ENCODE measurements at regions not wholly inside any gene's neighbourhood (a gene's known extent, or its start where the extent isn't known, plus 50 kb on each side); places are given as distances from the start of the nearest gene placed in this dataset.

DNA sequence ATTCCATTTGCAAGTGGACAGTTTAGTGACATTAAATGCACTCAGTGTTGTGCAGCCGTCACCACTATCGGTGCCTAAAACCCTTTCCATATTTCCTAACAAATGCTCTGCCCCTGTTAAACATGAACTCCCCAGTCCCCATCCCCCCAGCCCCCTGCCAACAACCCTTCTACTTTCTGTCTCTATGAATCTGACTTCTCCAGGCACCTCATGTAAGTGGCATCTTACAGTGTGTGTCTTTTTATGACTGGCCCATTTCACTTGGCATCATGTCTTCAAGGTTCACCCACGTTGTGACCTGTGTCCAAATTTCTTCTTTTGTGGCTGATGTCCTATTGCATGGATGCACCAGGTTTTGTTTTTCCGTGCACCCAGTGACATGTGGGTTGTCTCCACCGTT is 140.9 kb upstream of the GPC1 start:
- Histone ChIP-seq H3K9me2 (replicated peaks; ENCODE audit: control insufficient read depth, low read length) (no peaks in the 10 kb centered on the region), H3K27me3 (ENCODE audit: control insufficient read depth, low read length) (no peaks in the 10 kb centered on the region), H4K20me1 (ENCODE audit: control insufficient read depth, insufficient read depth, low read depth, low read length) (no peaks in the 10 kb centered on the region), H3K36me3 (ENCODE audit: control insufficient read depth, low read length) (no peaks in the 10 kb centered on the region), H3F3A (ENCODE audit: control insufficient read depth, insufficient read depth) (no peaks in the 10 kb centered on the region), H3K79me2 (ENCODE audit: control insufficient read depth, low read length) (no peaks in the 10 kb centered on the region), H3K4me1 (ENCODE audit: control insufficient read depth, low read length) (no peaks in the 10 kb centered on the region), H3K27ac (ENCODE audit: low read depth, low read length) (no peak overlapping the region), H3K4me3 (ENCODE audit: low read length) (no peak overlapping the region), H3K4me2 (ENCODE audit: low read length) (no peak overlapping the region), H3K9me3 (ENCODE audit: control insufficient read depth, insufficient read depth, low read length) (no peaks in the 10 kb centered on the region)
- TF ChIP-seq EZH2phosphoT487 (IDR thresholded peaks at IDR 0.05; ENCODE audit: borderline replicate concordance, low read length): no peak
- TF ChIP-seq, protein P1, sequence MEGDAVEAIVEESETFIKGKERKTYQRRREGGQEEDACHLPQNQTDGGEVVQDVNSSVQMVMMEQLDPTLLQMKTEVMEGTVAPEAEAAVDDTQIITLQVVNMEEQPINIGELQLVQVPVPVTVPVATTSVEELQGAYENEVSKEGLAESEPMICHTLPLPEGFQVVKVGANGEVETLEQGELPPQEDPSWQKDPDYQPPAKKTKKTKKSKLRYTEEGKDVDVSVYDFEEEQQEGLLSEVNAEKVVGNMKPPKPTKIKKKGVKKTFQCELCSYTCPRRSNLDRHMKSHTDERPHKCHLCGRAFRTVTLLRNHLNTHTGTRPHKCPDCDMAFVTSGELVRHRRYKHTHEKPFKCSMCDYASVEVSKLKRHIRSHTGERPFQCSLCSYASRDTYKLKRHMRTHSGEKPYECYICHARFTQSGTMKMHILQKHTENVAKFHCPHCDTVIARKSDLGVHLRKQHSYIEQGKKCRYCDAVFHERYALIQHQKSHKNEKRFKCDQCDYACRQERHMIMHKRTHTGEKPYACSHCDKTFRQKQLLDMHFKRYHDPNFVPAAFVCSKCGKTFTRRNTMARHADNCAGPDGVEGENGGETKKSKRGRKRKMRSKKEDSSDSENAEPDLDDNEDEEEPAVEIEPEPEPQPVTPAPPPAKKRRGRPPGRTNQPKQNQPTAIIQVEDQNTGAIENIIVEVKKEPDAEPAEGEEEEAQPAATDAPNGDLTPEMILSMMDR (IDR thresholded peaks at IDR 0.05; ENCODE audit: low read depth, low read length, poor library complexity, severe bottlenecking): no peak

DNA sequence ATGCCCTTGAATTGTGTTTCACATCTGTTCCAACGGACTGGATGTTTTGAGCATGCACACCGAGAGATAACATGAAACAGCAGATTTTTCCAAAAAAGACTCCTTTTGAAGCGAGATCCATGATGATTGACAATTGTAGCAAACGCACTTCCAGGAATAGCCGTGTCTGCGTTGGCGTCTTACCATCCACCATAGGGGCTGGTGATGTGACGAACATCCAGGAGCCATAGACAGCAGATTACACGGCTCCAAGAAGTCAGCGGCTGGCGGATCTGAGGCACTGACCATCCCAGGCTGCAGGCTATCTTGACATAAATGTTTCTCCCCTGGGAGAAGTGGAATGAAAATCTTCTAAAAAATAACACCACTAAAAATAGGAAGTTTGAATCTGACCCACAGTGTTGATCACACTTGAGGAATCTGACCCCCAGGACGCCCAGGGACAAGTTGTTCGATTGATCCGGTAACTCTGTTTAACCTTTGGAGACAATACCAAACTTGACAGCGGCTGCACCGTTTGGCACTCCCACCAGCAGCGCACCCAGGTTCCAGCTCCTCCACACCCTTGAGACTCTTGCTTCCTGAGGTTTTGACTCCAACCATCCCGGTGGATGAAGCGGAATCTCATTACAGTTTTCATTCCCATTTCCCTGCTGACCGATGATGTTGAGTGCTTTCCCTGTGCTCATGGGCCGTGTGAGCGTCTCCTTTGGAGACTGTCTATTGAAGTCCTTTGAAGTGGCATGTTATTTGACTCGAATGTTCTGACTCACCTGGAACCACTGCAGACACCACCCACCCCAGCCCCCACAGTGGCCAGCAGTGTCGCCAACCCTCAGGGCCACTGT is 140.0 kb upstream of the GPC1 start:
- Histone ChIP-seq H3K9me3 (ENCODE audit: control insufficient read depth, insufficient read depth, low read length) (no peaks in the 10 kb centered on the region), H3F3A (ENCODE audit: control insufficient read depth, insufficient read depth) (no peaks in the 10 kb centered on the region), H3K9me2 (replicated peaks; ENCODE audit: control insufficient read depth, low read length) (no peaks in the 10 kb centered on the region), H3K27ac (ENCODE audit: low read depth, low read length) (no peak overlapping the region), H3K4me3 (ENCODE audit: low read length) (no peak overlapping the region), H4K20me1 (ENCODE audit: control insufficient read depth, insufficient read depth, low read depth, low read length) (no peaks in the 10 kb centered on the region), H3K4me1 (ENCODE audit: control insufficient read depth, low read length) (no peaks in the 10 kb centered on the region), H3K27me3 (ENCODE audit: control insufficient read depth, low read length) (no peaks in the 10 kb centered on the region), H3K4me2 (ENCODE audit: low read length) (no peak overlapping the region), H3K36me3 (ENCODE audit: control insufficient read depth, low read length) (no peaks in the 10 kb centered on the region), H3K79me2 (ENCODE audit: control insufficient read depth, low read length) (no peaks in the 10 kb centered on the region)
- TF ChIP-seq, protein P1 (IDR thresholded peaks at IDR 0.05; ENCODE audit: low read depth, low read length, poor library complexity, severe bottlenecking): no peak
- TF ChIP-seq EZH2phosphoT487 (IDR thresholded peaks at IDR 0.05; ENCODE audit: borderline replicate concordance, low read length): no peak

DNA sequence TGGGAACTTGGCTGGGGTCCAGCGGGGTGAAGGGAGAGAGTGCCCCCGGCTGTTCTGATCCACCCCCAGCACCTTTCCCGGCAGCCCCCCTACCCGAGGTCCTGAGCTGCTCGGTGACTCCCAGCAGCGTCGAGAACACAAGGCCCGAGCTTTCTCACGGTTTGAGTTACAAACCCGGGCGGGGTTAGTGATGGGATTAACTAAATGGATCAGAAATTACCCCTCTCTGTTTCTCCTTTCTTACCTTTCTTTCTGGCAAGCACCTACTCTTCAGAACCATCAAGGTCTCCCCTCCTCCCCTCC is 139.4 kb upstream of the GPC1 start:
- Histone ChIP-seq H3F3A (ENCODE audit: control insufficient read depth, insufficient read depth) (no peaks in the 10 kb centered on the region), H3K9me2 (replicated peaks; ENCODE audit: control insufficient read depth, low read length) (no peaks in the 10 kb centered on the region), H3K27me3 (ENCODE audit: control insufficient read depth, low read length) (no peaks in the 10 kb centered on the region), H3K27ac (ENCODE audit: low read depth, low read length) (no peak overlapping the region), H3K4me1 (ENCODE audit: control insufficient read depth, low read length) (no peaks in the 10 kb centered on the region), H3K4me3 (ENCODE audit: low read length) (no peak overlapping the region), H3K36me3 (ENCODE audit: control insufficient read depth, low read length) (no peaks in the 10 kb centered on the region), H3K9me3 (ENCODE audit: control insufficient read depth, insufficient read depth, low read length) (no peaks in the 10 kb centered on the region), H3K79me2 (ENCODE audit: control insufficient read depth, low read length) (no peaks in the 10 kb centered on the region), H4K20me1 (ENCODE audit: control insufficient read depth, insufficient read depth, low read depth, low read length) (no peaks in the 10 kb centered on the region), H3K4me2 (ENCODE audit: low read length) (no peak overlapping the region)
- no peak for TF ChIP-seq EZH2phosphoT487 (IDR thresholded peaks at IDR 0.05; ENCODE audit: borderline replicate concordance, low read length)
- TF ChIP-seq, protein P1 (IDR thresholded peaks at IDR 0.05; ENCODE audit: low read depth, low read length, poor library complexity, severe bottlenecking): no peak

Measured in DOHH2 (cell line).